ENCODE measurements at regions not wholly inside any gene's neighbourhood (a gene's known extent, or its start where the extent isn't known, plus 50 kb on each side); places are given as distances from the start of the nearest gene placed in this dataset.

DNA sequence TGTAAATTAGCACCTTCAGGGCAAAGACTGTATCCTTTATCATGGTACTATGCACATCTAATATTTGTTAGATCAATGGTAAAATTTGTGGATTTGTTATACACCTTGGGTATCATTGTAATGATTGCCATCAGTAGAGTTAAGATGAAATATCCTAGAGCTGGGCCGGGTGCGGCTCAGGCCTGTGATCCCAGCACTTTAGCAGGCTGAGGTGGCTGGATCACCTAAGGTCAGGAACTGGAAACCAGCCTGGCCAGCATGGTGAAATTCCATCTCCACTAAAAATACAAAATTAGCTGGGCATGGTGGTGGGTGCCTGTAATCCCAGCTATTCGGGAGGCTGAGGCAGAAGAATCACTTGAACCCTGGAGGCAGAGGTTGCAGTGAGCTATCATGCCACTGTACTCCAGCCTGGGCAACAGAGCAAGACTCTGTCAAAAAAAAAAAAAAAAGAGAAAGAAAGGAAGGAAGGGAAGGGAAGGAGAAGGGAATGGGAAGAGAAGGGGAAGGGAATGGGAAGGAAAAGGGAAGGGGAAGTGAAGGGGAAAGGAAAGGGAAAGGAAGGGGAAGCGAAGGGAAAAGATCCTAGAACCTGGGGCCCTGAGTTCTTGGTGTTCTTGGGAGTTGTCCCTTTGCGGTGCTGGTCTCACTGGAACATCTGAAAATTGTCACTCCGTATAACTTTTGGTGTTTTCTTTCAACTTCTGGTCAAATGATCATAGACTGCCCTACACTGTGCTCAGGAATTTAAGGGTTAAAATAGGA is 71.1 kb upstream of the NEUROD1 start:
- no peak overlapping the region for H3K4me3 ChIP-seq (ENCODE audit: low read depth, low read length)
- WGBS (ENCODE audit: insufficient coverage): 95% methylated on average over 6 of the region's 6 CpGs
- H3K36me3 ChIP-seq (ENCODE audit: control insufficient read depth, insufficient read depth, low read length): no peaks in the 10 kb centered on the region
- no peaks in the 10 kb centered on the region for H3K4me1 ChIP-seq (ENCODE audit: control insufficient read depth, insufficient read depth, low read length)
- no peaks in the 10 kb centered on the region for H3K27me3 ChIP-seq (ENCODE audit: control insufficient read depth, insufficient read depth, low read length)
- H3K27ac ChIP-seq (ENCODE audit: low read depth, low read length): peak overlapping the region; percentile 73
- DNase-seq (ENCODE audit: low read depth in 4 of 6, low spot score in 6 of 6): no peak
- H3K9me3 ChIP-seq (ENCODE audit: control insufficient read depth, insufficient read depth, low read length): peaks cover 2% of the 10 kb centered on the region

DNA sequence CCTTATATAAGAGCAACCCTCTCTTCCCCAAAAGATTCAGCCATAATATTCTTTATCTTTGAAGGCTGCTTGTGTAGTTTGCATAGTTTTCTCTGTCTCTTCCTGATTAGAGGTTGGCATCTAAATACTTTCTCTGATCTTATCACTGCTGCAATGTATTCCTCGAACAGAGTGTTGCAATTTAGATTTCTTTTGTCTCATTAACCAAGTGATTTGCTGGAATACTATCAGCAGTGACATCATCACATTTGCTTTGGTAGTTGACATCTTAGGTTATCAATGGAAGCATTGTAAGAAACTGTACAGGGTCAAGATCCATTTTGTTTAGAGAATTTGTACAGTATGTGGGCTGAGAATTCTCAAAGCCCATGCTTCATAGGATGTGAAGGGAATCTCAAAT is 72.0 kb upstream of the NEUROD1 start:
- Histone ChIP-seq H3K27me3 (ENCODE audit: control insufficient read depth, insufficient read depth, low read length) (no peaks in the 10 kb centered on the region), H3K36me3 (ENCODE audit: control insufficient read depth, insufficient read depth, low read length) (no peaks in the 10 kb centered on the region), H3K9me3 (ENCODE audit: control insufficient read depth, insufficient read depth, low read length) (peaks cover 2% of the 10 kb centered on the region), H3K27ac (ENCODE audit: low read depth, low read length) (peak overlapping the region; percentile 73), H3K4me1 (ENCODE audit: control insufficient read depth, insufficient read depth, low read length) (no peaks in the 10 kb centered on the region), H3K4me3 (ENCODE audit: low read depth, low read length) (no peak overlapping the region)
- peak in 1 of 6 donors; percentile 38 for DNase-seq (ENCODE audit: low read depth in 4 of 6, low spot score in 6 of 6)
- no CpG with 5 or more reads among the region's 1 CpG for WGBS (ENCODE audit: insufficient coverage)

- Histone ChIP-seq H3K4me3 (ENCODE audit: low read depth, low read length) (no peak overlapping the region), H3K27me3 (ENCODE audit: control insufficient read depth, insufficient read depth, low read length) (no peaks in the 10 kb centered on the region), H3K36me3 (ENCODE audit: control insufficient read depth, insufficient read depth, low read length) (no peaks in the 10 kb centered on the region), H3K9me3 (ENCODE audit: control insufficient read depth, insufficient read depth, low read length) (no peaks in the 10 kb centered on the region), H3K27ac (ENCODE audit: low read depth, low read length) (peak overlapping the region; percentile 17), H3K4me1 (ENCODE audit: control insufficient read depth, insufficient read depth, low read length) (no peaks in the 10 kb centered on the region)
- no peak for DNase-seq (ENCODE audit: low read depth in 4 of 6, low spot score in 6 of 6)
- WGBS (ENCODE audit: insufficient coverage): 85% methylated on average over 4 of the region's 4 CpGs
Observed at GRCh38 chr2:181753686-181754085, 73.4 kb upstream of the NEUROD1 start.

GRCh38 chr2:181754105-181754504 is 73.8 kb upstream of the NEUROD1 start:
- Histone ChIP-seq H3K4me3 (ENCODE audit: low read depth, low read length) (no peak overlapping the region), H3K4me1 (ENCODE audit: control insufficient read depth, insufficient read depth, low read length) (no peaks in the 10 kb centered on the region), H3K27me3 (ENCODE audit: control insufficient read depth, insufficient read depth, low read length) (no peaks in the 10 kb centered on the region), H3K9me3 (ENCODE audit: control insufficient read depth, insufficient read depth, low read length) (no peaks in the 10 kb centered on the region), H3K27ac (ENCODE audit: low read depth, low read length) (peak overlapping the region; percentile 17), H3K36me3 (ENCODE audit: control insufficient read depth, insufficient read depth, low read length) (no peaks in the 10 kb centered on the region)
- WGBS (ENCODE audit: insufficient coverage): 50% methylated on average over 2 of the region's 3 CpGs
- DNase-seq (ENCODE audit: low read depth in 4 of 6, low spot score in 6 of 6): no peak

DNA sequence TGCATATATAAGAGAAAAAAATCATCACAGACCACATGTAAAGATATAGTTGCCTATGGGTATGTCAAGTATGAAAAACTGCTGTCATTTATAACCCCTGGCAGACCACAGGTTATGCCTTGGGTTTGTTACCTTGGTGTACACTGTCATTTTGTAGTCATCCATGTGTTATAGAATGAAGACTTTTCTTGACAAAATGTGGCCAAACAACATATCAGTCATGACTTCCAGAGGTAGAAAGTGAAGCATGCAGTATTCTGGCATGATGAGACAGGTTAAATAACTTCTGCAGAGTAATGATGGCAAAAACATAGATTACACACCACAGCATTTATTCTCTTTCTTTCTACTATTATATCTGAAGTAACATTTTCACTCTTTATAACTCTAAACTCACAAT is 74.9 kb upstream of the NEUROD1 start:
- Histone ChIP-seq H3K27me3 (ENCODE audit: control insufficient read depth, insufficient read depth, low read length) (no peaks in the 10 kb centered on the region), H3K9me3 (ENCODE audit: control insufficient read depth, insufficient read depth, low read length) (no peaks in the 10 kb centered on the region), H3K4me3 (ENCODE audit: low read depth, low read length) (no peak overlapping the region), H3K27ac (ENCODE audit: low read depth, low read length) (no peak overlapping the region), H3K36me3 (ENCODE audit: control insufficient read depth, insufficient read depth, low read length) (no peaks in the 10 kb centered on the region), H3K4me1 (ENCODE audit: control insufficient read depth, insufficient read depth, low read length) (no peaks in the 10 kb centered on the region)
- DNase-seq (ENCODE audit: low read depth in 4 of 6, low spot score in 6 of 6): no peak

- whole genome bisulfite sequencing (ENCODE audit: insufficient coverage): no CpG with 5 or more reads among the region's 2 CpGs
- H3K27me3 ChIP-seq (ENCODE audit: control insufficient read depth, insufficient read depth, low read length): no peaks in the 10 kb centered on the region
- no peaks in the 10 kb centered on the region for H3K36me3 ChIP-seq (ENCODE audit: control insufficient read depth, insufficient read depth, low read length)
- no peak for DNase-seq (ENCODE audit: low read depth in 4 of 6, low spot score in 6 of 6)
- H3K9me3 ChIP-seq (ENCODE audit: control insufficient read depth, insufficient read depth, low read length): no peaks in the 10 kb centered on the region
- H3K27ac ChIP-seq (ENCODE audit: low read depth, low read length): peak overlapping the region; percentile 11
- no peaks in the 10 kb centered on the region for H3K4me1 ChIP-seq (ENCODE audit: control insufficient read depth, insufficient read depth, low read length)
- H3K4me3 ChIP-seq (ENCODE audit: low read depth, low read length): no peak overlapping the region
Observed at GRCh38 chr2:181760521-181760920, 80.2 kb upstream of the NEUROD1 start.

- 100% methylated on average over 1 of the region's 2 CpGs for WGBS (ENCODE audit: insufficient coverage)
- no peak overlapping the region for H3K4me3 ChIP-seq (ENCODE audit: low read depth, low read length)
Observed at GRCh38 chr2:181761175-181761574, 80.9 kb upstream of the NEUROD1 start.

DNA sequence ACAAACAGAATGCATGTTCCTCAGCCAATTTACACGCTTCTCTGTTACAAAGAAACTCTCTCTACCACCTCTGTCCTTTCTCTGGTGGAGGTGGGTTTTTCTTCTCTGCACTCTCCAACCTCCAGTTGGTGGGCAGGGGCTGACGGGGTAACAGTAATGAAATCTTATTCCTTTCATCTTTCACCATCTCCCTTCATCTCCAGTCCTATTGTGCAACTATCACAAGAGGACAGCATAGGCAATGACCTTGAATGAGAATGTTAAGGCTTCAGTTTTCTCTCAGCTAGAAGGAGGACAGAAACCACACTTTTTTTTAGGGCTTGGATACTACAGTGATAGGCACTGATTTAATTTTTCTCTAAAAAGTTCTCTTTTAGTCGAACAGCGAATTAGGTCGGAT is 81.7 kb upstream of the NEUROD1 start:
- Histone ChIP-seq H3K27ac (ENCODE audit: low read depth, low read length) (no peak overlapping the region), H3K9me3 (ENCODE audit: control insufficient read depth, insufficient read depth, low read length) (no peaks in the 10 kb centered on the region), H3K36me3 (ENCODE audit: control insufficient read depth, insufficient read depth, low read length) (no peaks in the 10 kb centered on the region), H3K4me3 (ENCODE audit: low read depth, low read length) (no peak overlapping the region), H3K4me1 (ENCODE audit: control insufficient read depth, insufficient read depth, low read length) (no peaks in the 10 kb centered on the region), H3K27me3 (ENCODE audit: control insufficient read depth, insufficient read depth, low read length) (no peaks in the 10 kb centered on the region)
- 96% methylated on average over 3 of the region's 5 CpGs for WGBS (ENCODE audit: insufficient coverage)
- no peak for DNase-seq (ENCODE audit: low read depth in 4 of 6, low spot score in 6 of 6)

More at GRCh38 chr2:181761175-181761574, 80.9 kb upstream of the NEUROD1 start:
- H3K27ac ChIP-seq (ENCODE audit: low read depth, low read length): peak overlapping the region; percentile 11
- H3K27me3 ChIP-seq (ENCODE audit: control insufficient read depth, insufficient read depth, low read length): no peaks in the 10 kb centered on the region
- no peaks in the 10 kb centered on the region for H3K4me1 ChIP-seq (ENCODE audit: control insufficient read depth, insufficient read depth, low read length)
- H3K36me3 ChIP-seq (ENCODE audit: control insufficient read depth, insufficient read depth, low read length): no peaks in the 10 kb centered on the region
- H3K9me3 ChIP-seq (ENCODE audit: control insufficient read depth, insufficient read depth, low read length): no peaks in the 10 kb centered on the region
- no peak for DNase-seq (ENCODE audit: low read depth in 4 of 6, low spot score in 6 of 6)

DNA sequence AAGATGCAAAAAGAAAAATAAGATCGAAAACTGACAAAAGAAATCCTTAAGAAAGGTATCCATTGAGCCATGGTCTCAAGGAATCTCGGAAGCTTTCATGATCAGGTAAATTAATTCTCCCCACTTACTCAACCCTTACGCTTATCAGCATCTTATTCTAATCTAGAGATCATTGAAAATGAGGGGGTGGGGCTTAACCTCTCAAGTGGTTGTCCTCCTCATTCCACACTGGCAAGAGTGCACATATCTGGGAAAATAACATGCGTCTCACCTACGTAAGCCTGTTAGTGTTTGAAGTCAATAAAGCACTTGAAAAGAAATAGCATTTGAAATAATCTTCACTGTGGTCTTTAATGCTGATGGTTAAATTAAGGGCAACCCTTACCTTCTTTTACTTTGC is 82.5 kb upstream of the NEUROD1 start:
- no CpG with 5 or more reads among the region's 5 CpGs for WGBS (ENCODE audit: insufficient coverage)
- no peaks in the 10 kb centered on the region for H3K27me3 ChIP-seq (ENCODE audit: control insufficient read depth, insufficient read depth, low read length)
- no peak for DNase-seq (ENCODE audit: low read depth in 4 of 6, low spot score in 6 of 6)
- no peak overlapping the region for H3K27ac ChIP-seq (ENCODE audit: low read depth, low read length)
- H3K4me3 ChIP-seq (ENCODE audit: low read depth, low read length): no peak overlapping the region
- H3K4me1 ChIP-seq (ENCODE audit: control insufficient read depth, insufficient read depth, low read length): no peaks in the 10 kb centered on the region
- H3K9me3 ChIP-seq (ENCODE audit: control insufficient read depth, insufficient read depth, low read length): no peaks in the 10 kb centered on the region
- H3K36me3 ChIP-seq (ENCODE audit: control insufficient read depth, insufficient read depth, low read length): no peaks in the 10 kb centered on the region

- Histone ChIP-seq H3K27me3 (ENCODE audit: control insufficient read depth, insufficient read depth, low read length) (no peaks in the 10 kb centered on the region), H3K9me3 (ENCODE audit: control insufficient read depth, insufficient read depth, low read length) (no peaks in the 10 kb centered on the region)
Observed at GRCh38 chr2:181763423-181763822, 83.1 kb upstream of the NEUROD1 start.

More at GRCh38 chr2:181763423-181763822, 83.1 kb upstream of the NEUROD1 start:
- no peaks in the 10 kb centered on the region for H3K36me3 ChIP-seq (ENCODE audit: control insufficient read depth, insufficient read depth, low read length)
- no peaks in the 10 kb centered on the region for H3K4me1 ChIP-seq (ENCODE audit: control insufficient read depth, insufficient read depth, low read length)
- 99% methylated on average over 4 of the region's 4 CpGs for whole genome bisulfite sequencing (ENCODE audit: insufficient coverage)
- no peak overlapping the region for H3K27ac ChIP-seq (ENCODE audit: low read depth, low read length)
- DNase-seq (ENCODE audit: low read depth in 4 of 6, low spot score in 6 of 6): no peak
- H3K4me3 ChIP-seq (ENCODE audit: low read depth, low read length): no peak overlapping the region
